Pancreas (tissue), 10 donors: ENCODE measurements at regions not wholly inside any gene's neighbourhood (a gene's known extent, or its start where the extent isn't known, plus 50 kb on each side); places are given as distances from the start of the nearest gene placed in this dataset.

Experiments used
- ATAC-seq, 4 donors: fragments of 200-7000 bp; cut with Tn5 transposase; one replicate each; pipeline versions ENCODE4 v1.8.0 to v1.9.1; 2020; ENCODE audit warnings: mild to moderate bottlenecking in 4 of 4, moderate library complexity in 4 of 4
- DNase-seq, 6 donors: peaks; one replicate each; pipeline ENCODE4 v3.0.0-alpha.2; 2020
- FAIRE-seq: peaks from 2 replicates; lab custom pipeline; 2012; peaks lifted over from hg19 to GRCh38; lab: Jason Lieb, UNC
- H3K27ac ChIP-seq, 4 donors: fragments of 200-600 bp; sonication (generic); 1 replicate in 3 of 4; 2 replicates in 1 of 4; pipeline versions ENCODE4 v1.5.0 to v1.8.0; 2020
- H3K27me3 ChIP-seq, 4 donors: fragments of 200-600 bp; one replicate each; pipeline ENCODE4 v1.8.0; 2021
- H3K36me3 ChIP-seq, 3 donors: fragments of 200-600 bp; sonication (generic) in 1 of 3; one replicate each; pipeline versions ENCODE4 v1.5.0 to v1.8.0; 2020 to 2021
- H3K4me1 ChIP-seq, 3 donors: fragments of 200-600 bp; one replicate each; pipeline ENCODE4 v1.8.0; 2021
- H3K4me3 ChIP-seq, 4 donors: fragments of 200-600 bp; sonication (generic) in 2 of 4; one replicate each; pipeline versions ENCODE4 v1.5.0 to v1.8.0; 2020 to 2021
- H3K9me3 ChIP-seq, 4 donors: fragments of 200-600 bp; one replicate each; pipeline ENCODE4 v1.8.0; 2021
- CTCF ChIP-seq, 4 donors: fragments of 200-600 bp; sonication (generic) in 3 of 4; IDR thresholded peaks; one replicate each; pipeline versions ENCODE4 v1.5.0 to v1.8.0; 2021; ENCODE audit warnings: antibody characterized with exemption in 4 of 4
- WGBS, 2 donors: extraction: QIAGEN DNeasy Blood & Tissue Kit; methylation state at CpG; one replicate each; pipeline ENCODE4 v1.1.7; 2013; 5-methylcytosine and 5-hydroxymethylcytosine counted together
- intact Hi-C, 3 donors: fragments of 100-400 bp; cut with DNase I; formaldehyde crosslinking; loops; one replicate each; pipeline versions ENCODE4 v1.11.1 to v1.14.2; 2022
- donor health status: healthy with polysubstance abuse.
- donor health status: DM: no; HTN: no; CAD: no; lungs with moderate emphysema.
- donor health status: DM: no; HTN: no; CAD: no.
- donor health status: control.
- donor health status: control.
- donor health status: Bipolar disorder and iron deficiency.
- donor health status: DM: yes; HTN: yes; CAD: no.
- donor health status: DM: no; HTN: no; CAD: no.
- donor health status: DM: no; HTN: no; CAD: no.
- donor health status: DM: yes; HTN: yes; CAD: no.

- intact Hi-C loops, result no loop called here
- DNase-seq (no peak), FAIRE-seq (no peak), ATAC-seq (no peak)
- no peaks in the 10 kb centered on the region for H3K4me1 ChIP-seq
- no peak for TF ChIP-seq CTCF (IDR thresholded peaks at IDR 0.05)
- no peak overlapping the region for H3K4me3 ChIP-seq
- no peaks in the 10 kb centered on the region for H3K9me3 ChIP-seq
- WGBS, 2 donors, result 48 to 50% methylated on average over 3 of the region's 3 CpGs
- H3K27ac ChIP-seq, result no peak overlapping the region
- no peaks in the 10 kb centered on the region for H3K36me3 ChIP-seq
- no peaks in the 10 kb centered on the region for H3K27me3 ChIP-seq
Measured at GRCh38 chr12:115183752-115184151, 499.8 kb upstream of the TBX3 start.

- intact Hi-C loops, result no loop called here
- no peak for ATAC-seq
- DNase-seq, result no peak
- no peaks in the 10 kb centered on the region for H3K4me1 ChIP-seq
- H3K27me3 ChIP-seq, result no peaks in the 10 kb centered on the region
- no peak overlapping the region for H3K4me3 ChIP-seq
- FAIRE-seq, result no peak
- no peak overlapping the region for H3K27ac ChIP-seq
- H3K9me3 ChIP-seq, result no peaks in the 10 kb centered on the region
- WGBS, 2 donors, result 81 to 91% methylated on average over 6 of the region's 6 CpGs
- no peak for TF ChIP-seq CTCF (IDR thresholded peaks at IDR 0.05)
- H3K36me3 ChIP-seq, result no peaks in the 10 kb centered on the region
Measured at GRCh38 chr12:115177899-115178298, 493.9 kb upstream of the TBX3 start.

- no peaks in the 10 kb centered on the region for H3K36me3 ChIP-seq
- no peak for TF ChIP-seq CTCF (IDR thresholded peaks at IDR 0.05)
- no peaks in the 10 kb centered on the region for H3K27me3 ChIP-seq
- H3K27ac ChIP-seq, result no peak overlapping the region
- intact Hi-C loops, result no loop called here
- H3K4me1 ChIP-seq, result no peaks in the 10 kb centered on the region
- WGBS, 2 donors, result 38 to 55% methylated on average over 3 of the region's 3 CpGs
- H3K9me3 ChIP-seq, result no peaks in the 10 kb centered on the region
- DNase-seq (no peak), ATAC-seq (no peak), FAIRE-seq (no peak)
- no peak overlapping the region for H3K4me3 ChIP-seq
Measured at GRCh38 chr12:115176741-115177400, 492.9 kb upstream of the TBX3 start.

GRCh38 chr12:115174920-115175319 lies 490.9 kb upstream of the TBX3 start:
- no peak for FAIRE-seq
- no peaks in the 10 kb centered on the region for H3K36me3 ChIP-seq
- H3K4me1 ChIP-seq, result no peaks in the 10 kb centered on the region
- no peaks in the 10 kb centered on the region for H3K9me3 ChIP-seq
- DNase-seq, result no peak
- no peak for ATAC-seq
- TF ChIP-seq CTCF (IDR thresholded peaks at IDR 0.05), result no peak
- intact Hi-C loops, result no loop called here
- H3K4me3 ChIP-seq, result no peak overlapping the region
- H3K27ac ChIP-seq, result no peak overlapping the region
- 57 to 75% methylated on average over 12 of the region's 12 CpGs for WGBS, 2 donors
- H3K27me3 ChIP-seq, result peaks cover 0 to 3% (median 0%) of the 10 kb centered on the region in 4 donors

- Histone ChIP-seq H3K4me3 (no peak overlapping the region), H3K4me1 (no peaks in the 10 kb centered on the region), H3K9me3 (no peaks in the 10 kb centered on the region), H3K27me3 (peaks cover 0 to 5% (median 0%) of the 10 kb centered on the region in 4 donors), H3K36me3 (no peaks in the 10 kb centered on the region), H3K27ac (no peak overlapping the region)
- 76 to 80% methylated on average over 5 of the region's 5 CpGs for WGBS, 2 donors
- no peak for TF ChIP-seq CTCF (IDR thresholded peaks at IDR 0.05)
- no peak for DNase-seq
- intact Hi-C loops, result no loop called here
- no peak for FAIRE-seq
- no peak for ATAC-seq
Measured at GRCh38 chr12:115172521-115172920, 488.5 kb upstream of the TBX3 start.
